Peyer's patch (tissue), 4 donors: ENCODE measurements at regions not wholly inside any gene's neighbourhood (a gene's known extent, or its start where the extent isn't known, plus 50 kb on each side); places are given as distances from the start of the nearest gene placed in this dataset.

ENCODE experiments used
- CTCF ChIP-seq, 6 experiments: fragments of 450-650 bp in 4 of 6; fragments of 200-600 bp in 2 of 6; sonication (generic) in 1 of 6; IDR thresholded peaks; one replicate each; pipeline ENCODE4 v1.5.1; 2017 to 2019; ENCODE audit warnings: antibody characterized with exemption in 6 of 6, mild to moderate bottlenecking in 3 of 6, moderate library complexity in 1 of 6
- POLR2A ChIP-seq, 2 donors: fragments of 450-650 bp; IDR thresholded peaks; one replicate each; pipeline ENCODE4 v1.5.1; 2017; ENCODE audit warnings: antibody characterized with exemption in 2 of 2, mild to moderate bottlenecking in 2 of 2, moderate library complexity in 2 of 2

- TF ChIP-seq CTCF (IDR thresholded peaks at IDR 0.05) = no peak
- TF ChIP-seq POLR2A (IDR thresholded peaks at IDR 0.05) = no peak
Measured at GRCh38 chr4:104766676-104767075, 272.0 kb upstream of the CXXC4 start.
